BLaER1 (cell line): ENCODE measurements at regions not wholly inside any gene's neighbourhood (a gene's known extent, or its start where the extent isn't known, plus 50 kb on each side); places are given as distances from the start of the nearest gene placed in this dataset.
"Not testable (repeated sequence)": the region's sequence is repeated elsewhere in the genome, so short reads cannot be mapped to it uniquely, and the experiment has no call there.

Source experiments
- H3K27ac ChIP-seq: shearing (Covaris generic); formaldehyde crosslinking; 2 replicates; pipeline ENCODE4 v1.8.1; 2022
- H3K27me3 ChIP-seq: shearing (Covaris generic); formaldehyde crosslinking; 2 replicates; pipeline ENCODE4 v1.8.1; 2022
- H3K36me3 ChIP-seq: shearing (Covaris generic); formaldehyde crosslinking; 2 replicates; pipeline ENCODE4 v1.8.1; 2022
- H3K4me1 ChIP-seq: shearing (Covaris generic); formaldehyde crosslinking; 2 replicates; pipeline ENCODE4 v1.8.1; 2022
- H3K4me2 ChIP-seq: shearing (Covaris generic); formaldehyde crosslinking; 2 replicates; pipeline ENCODE4 v1.8.1; 2022
- H3K4me3 ChIP-seq: shearing (Covaris generic); formaldehyde crosslinking; 2 replicates; pipeline ENCODE4 v1.8.1; 2022
- H3K9ac ChIP-seq: shearing (Covaris generic); formaldehyde crosslinking; 2 replicates; pipeline ENCODE4 v1.8.1; 2022
- H3K9me3 ChIP-seq: shearing (Covaris generic); formaldehyde crosslinking; 2 replicates; pipeline ENCODE4 v1.8.1; 2022
- H4K20me1 ChIP-seq: shearing (Covaris generic); formaldehyde crosslinking; 2 replicates; pipeline ENCODE4 v1.8.1; 2022
- Cebpa-rat ChIP-seq: shearing (Covaris generic); IDR thresholded peaks from 2 replicates; pipeline ENCODE4 v1.8.1; 2022

- H3K4me1 ChIP-seq = no peaks in the 10 kb centered on the region
- no peak overlapping the region for H3K9ac ChIP-seq
- TF ChIP-seq Cebpa-rat = no peak
- H3K27ac ChIP-seq = no peak overlapping the region
- H4K20me1 ChIP-seq = no peaks in the 10 kb centered on the region
- no peaks in the 10 kb centered on the region for H3K36me3 ChIP-seq
- H3K4me3 ChIP-seq = no peak overlapping the region
- H3K9me3 ChIP-seq = no peaks in the 10 kb centered on the region
- no peak overlapping the region for H3K4me2 ChIP-seq
- no peaks in the 10 kb centered on the region for H3K27me3 ChIP-seq
Observed at GRCh38 chr3:190194506-190194905, 73.8 kb upstream of the P3H2 start.

- no peaks in the 10 kb centered on the region for H3K9me3 ChIP-seq
- no peaks in the 10 kb centered on the region for H4K20me1 ChIP-seq
- no peak overlapping the region for H3K4me3 ChIP-seq
- H3K9ac ChIP-seq = no peak overlapping the region
- H3K4me2 ChIP-seq = no peak overlapping the region
- H3K36me3 ChIP-seq = no peaks in the 10 kb centered on the region
- no peak for TF ChIP-seq Cebpa-rat
- no peaks in the 10 kb centered on the region for H3K4me1 ChIP-seq
- no peak overlapping the region for H3K27ac ChIP-seq
- H3K27me3 ChIP-seq = no peaks in the 10 kb centered on the region
Observed at GRCh38 chr3:190193210-190193609, 72.5 kb upstream of the P3H2 start.

- H4K20me1 ChIP-seq = no peaks in the 10 kb centered on the region
- H3K9ac ChIP-seq = no peak overlapping the region
- H3K4me1 ChIP-seq = no peaks in the 10 kb centered on the region
- no peak for TF ChIP-seq Cebpa-rat
- no peaks in the 10 kb centered on the region for H3K27me3 ChIP-seq
- H3K27ac ChIP-seq = no peak overlapping the region
- no peak overlapping the region for H3K4me2 ChIP-seq
- no peaks in the 10 kb centered on the region for H3K9me3 ChIP-seq
- H3K36me3 ChIP-seq = no peaks in the 10 kb centered on the region
- no peak overlapping the region for H3K4me3 ChIP-seq
Observed at GRCh38 chr3:190192739-190193138, 72.0 kb upstream of the P3H2 start.

GRCh38 chr3:190192087-190192486, 71.4 kb upstream of the P3H2 start:
- H3K27me3 ChIP-seq = no peaks in the 10 kb centered on the region
- no peak for TF ChIP-seq Cebpa-rat
- no peak overlapping the region for H3K9ac ChIP-seq
- no peak overlapping the region for H3K4me2 ChIP-seq
- H3K4me1 ChIP-seq = no peaks in the 10 kb centered on the region
- H3K27ac ChIP-seq = no peak overlapping the region
- no peaks in the 10 kb centered on the region for H3K36me3 ChIP-seq
- no peaks in the 10 kb centered on the region for H4K20me1 ChIP-seq
- no peaks in the 10 kb centered on the region for H3K9me3 ChIP-seq
- no peak overlapping the region for H3K4me3 ChIP-seq

DNA sequence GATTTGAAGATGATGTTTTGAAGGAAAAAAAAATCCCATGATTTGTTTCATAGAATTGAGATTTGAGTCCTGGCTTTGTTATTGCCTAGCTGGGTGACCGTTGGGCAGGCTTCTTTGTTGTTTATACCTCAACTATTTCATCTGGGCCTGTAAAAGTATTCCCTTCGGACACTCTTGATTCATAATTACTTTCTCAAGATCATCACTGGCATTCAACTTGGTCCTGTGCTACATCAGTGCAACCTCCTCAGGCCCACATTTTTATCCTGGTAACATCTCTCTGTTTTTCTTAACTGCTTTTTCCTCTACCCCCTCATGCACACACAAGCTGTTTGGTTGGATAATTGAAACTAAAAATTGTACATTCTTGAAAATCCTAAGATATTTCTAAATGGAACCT, 67.5 kb upstream of the P3H2 start:
- Histone ChIP-seq H3K36me3 (no peaks in the 10 kb centered on the region), H3K4me3 (no peak overlapping the region), H3K9me3 (no peaks in the 10 kb centered on the region), H3K9ac (no peak overlapping the region), H3K4me2 (no peak overlapping the region), H3K27me3 (no peaks in the 10 kb centered on the region), H3K27ac (no peak overlapping the region), H4K20me1 (no peaks in the 10 kb centered on the region), H3K4me1 (no peaks in the 10 kb centered on the region)
- TF ChIP-seq Cebpa-rat = no peak

DNA sequence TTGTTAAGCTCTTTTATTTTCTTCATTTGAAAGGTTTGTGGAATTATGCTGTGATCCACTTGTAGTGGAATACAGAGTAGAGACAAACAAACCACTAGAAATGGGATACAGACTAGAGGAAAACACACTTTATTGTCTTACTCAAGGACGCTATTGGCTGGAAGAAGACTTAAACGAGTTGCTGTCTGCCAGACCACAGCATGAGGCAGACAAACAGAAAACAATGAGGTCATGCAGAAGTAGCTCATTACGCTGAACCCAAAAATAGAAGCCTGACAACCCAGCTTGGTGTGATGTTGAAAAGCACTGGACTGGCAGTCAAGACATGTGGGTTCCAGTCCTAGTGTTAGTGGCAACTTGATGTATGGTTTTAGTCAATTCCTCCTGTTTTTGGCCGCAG, 62.4 kb upstream of the P3H2 start:
- no peaks in the 10 kb centered on the region for H3K9me3 ChIP-seq
- TF ChIP-seq Cebpa-rat = no peak
- H3K9ac ChIP-seq = no peak overlapping the region
- no peaks in the 10 kb centered on the region for H3K36me3 ChIP-seq
- H4K20me1 ChIP-seq = no peaks in the 10 kb centered on the region
- no peaks in the 10 kb centered on the region for H3K4me1 ChIP-seq
- H3K27ac ChIP-seq = no peak overlapping the region
- H3K4me3 ChIP-seq = no peak overlapping the region
- no peaks in the 10 kb centered on the region for H3K27me3 ChIP-seq
- H3K4me2 ChIP-seq = no peak overlapping the region

- Histone ChIP-seq H3K4me3 (no peak overlapping the region), H4K20me1 (no peaks in the 10 kb centered on the region), H3K4me2 (no peak overlapping the region), H3K9me3 (no peaks in the 10 kb centered on the region), H3K27ac (no peak overlapping the region), H3K27me3 (no peaks in the 10 kb centered on the region), H3K36me3 (no peaks in the 10 kb centered on the region), H3K4me1 (no peaks in the 10 kb centered on the region), H3K9ac (no peak overlapping the region)
- no peak for TF ChIP-seq Cebpa-rat
Observed at GRCh38 chr3:190182418-190183043, 61.8 kb upstream of the P3H2 start.

DNA sequence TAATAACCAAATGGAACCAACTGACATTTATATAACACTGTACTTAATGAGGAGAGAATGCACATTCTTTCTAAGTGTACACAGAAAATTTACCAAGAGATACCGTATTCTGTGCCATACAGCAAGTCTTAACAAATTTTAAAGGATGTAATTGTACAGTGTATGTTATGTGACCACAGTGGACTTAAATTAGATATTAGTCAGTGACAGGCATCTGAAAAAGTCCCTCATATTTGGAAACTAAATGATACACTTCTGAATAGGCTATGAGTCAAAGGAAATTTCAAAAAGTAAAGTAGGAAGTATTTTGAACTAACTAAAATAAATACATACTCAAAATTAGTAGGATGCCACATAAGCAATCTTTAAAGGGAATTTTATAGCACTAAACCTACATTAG, 59.6 kb upstream of the P3H2 start:
- H3K9me3 ChIP-seq = peaks cover 5% of the 10 kb centered on the region; the same call in 1 of the 2 replicates
- H4K20me1 ChIP-seq = no peaks in the 10 kb centered on the region
- no peak overlapping the region for H3K27ac ChIP-seq
- no peaks in the 10 kb centered on the region for H3K27me3 ChIP-seq
- no peak overlapping the region for H3K9ac ChIP-seq
- no peak overlapping the region for H3K4me2 ChIP-seq
- H3K4me3 ChIP-seq = no peak overlapping the region
- H3K36me3 ChIP-seq = no peaks in the 10 kb centered on the region
- no peak for TF ChIP-seq Cebpa-rat
- H3K4me1 ChIP-seq = no peaks in the 10 kb centered on the region

GRCh38 chr3:190178779-190179178, 58.1 kb upstream of the P3H2 start:
- no peak overlapping the region for H3K27ac ChIP-seq
- H3K36me3 ChIP-seq = no peaks in the 10 kb centered on the region
- no peaks in the 10 kb centered on the region for H4K20me1 ChIP-seq
- H3K4me3 ChIP-seq = no peak overlapping the region
- no peaks in the 10 kb centered on the region for H3K4me1 ChIP-seq
- H3K9ac ChIP-seq = no peak overlapping the region
- no peak for TF ChIP-seq Cebpa-rat
- H3K9me3 ChIP-seq = peaks cover 5% of the 10 kb centered on the region; the same call in 1 of the 2 replicates
- H3K27me3 ChIP-seq = no peaks in the 10 kb centered on the region
- H3K4me2 ChIP-seq = no peak overlapping the region

DNA sequence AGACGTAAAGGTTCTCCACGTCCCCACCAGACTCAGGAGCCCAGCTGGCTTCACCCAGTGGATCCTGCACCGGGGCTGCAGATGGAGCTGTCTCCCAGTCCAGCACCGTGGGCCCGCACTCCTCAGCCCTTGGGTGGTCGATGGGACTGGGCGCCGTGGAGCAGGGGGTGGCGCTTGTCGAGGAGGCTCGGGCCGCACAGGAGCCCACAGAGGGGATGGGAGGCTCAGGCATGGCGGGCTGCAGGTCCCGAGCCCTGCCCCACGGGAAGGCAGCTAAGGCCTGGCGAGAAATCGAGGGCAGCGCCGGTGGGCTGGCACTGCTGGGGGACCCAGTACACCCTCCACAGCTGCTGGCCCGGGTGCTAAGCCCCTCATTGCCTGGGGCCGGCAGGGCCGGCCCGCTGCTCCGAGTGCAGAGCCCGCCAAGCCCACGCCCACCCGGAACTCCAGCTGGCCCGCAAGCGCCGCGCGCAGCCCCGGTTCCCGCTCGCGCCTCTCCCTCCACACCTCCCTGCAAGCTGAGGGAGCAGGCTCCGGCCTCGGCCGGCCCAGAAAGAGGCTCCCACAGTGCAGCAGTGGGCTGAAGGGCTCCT, 56.3 kb upstream of the P3H2 start:
- H3K4me3 ChIP-seq, H3K36me3 ChIP-seq, H3K27ac ChIP-seq, H3K9ac ChIP-seq, H3K4me2 ChIP-seq, H3K4me1 ChIP-seq, H4K20me1 ChIP-seq, H3K9me3 ChIP-seq, H3K27me3 ChIP-seq: not testable (repeated sequence)

DNA sequence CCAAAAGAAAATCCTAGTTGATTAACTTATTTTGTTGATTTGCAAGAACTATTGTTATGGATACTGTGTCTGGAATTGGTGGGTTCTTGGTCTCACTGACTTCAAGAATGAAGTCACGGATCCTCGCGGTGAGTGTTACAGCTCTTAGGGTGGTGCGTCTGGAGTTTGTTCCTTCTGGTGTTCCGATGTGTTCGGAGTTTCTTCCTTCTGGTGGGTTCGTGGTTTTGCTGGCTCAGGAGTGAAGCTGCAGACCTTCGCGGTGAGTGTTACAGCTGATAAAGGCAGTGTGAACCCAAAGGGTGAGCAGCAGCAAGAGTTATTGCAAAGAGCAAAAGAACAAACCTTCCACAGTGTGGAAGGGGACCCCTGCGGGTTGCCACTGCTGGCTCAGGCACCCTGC, 55.4 kb upstream of the P3H2 start:
- H3K36me3 ChIP-seq, H3K4me1 ChIP-seq, H3K4me2 ChIP-seq, H3K9ac ChIP-seq, H4K20me1 ChIP-seq, H3K27ac ChIP-seq, H3K9me3 ChIP-seq, H3K27me3 ChIP-seq, H3K4me3 ChIP-seq: not testable (repeated sequence)
